ENCODE measurements at regions not wholly inside any gene's neighbourhood (a gene's known extent, or its start where the extent isn't known, plus 50 kb on each side); places are given as distances from the start of the nearest gene placed in this dataset.

- no peak overlapping the region for H3K4me3 ChIP-seq (ENCODE audit: low read length)
- DNase-seq (ENCODE audit: low read depth), result no peak
- TF ChIP-seq CTCF (IDR thresholded peaks at IDR 0.05; ENCODE audit: insufficient read depth, low read depth, low read length, missing control alignments), result no peak
These were observed 129.5 kb upstream of the LNX1 start for GRCh38 chr4:53720776-53721175.

- no peak for DNase-seq (ENCODE audit: low read depth)
- no peak for TF ChIP-seq CTCF (IDR thresholded peaks at IDR 0.05; ENCODE audit: insufficient read depth, low read depth, low read length, missing control alignments)
- no peak overlapping the region for H3K4me3 ChIP-seq (ENCODE audit: low read length)
These were observed 125.8 kb upstream of the LNX1 start for GRCh38 chr4:53717064-53717549.

DNA sequence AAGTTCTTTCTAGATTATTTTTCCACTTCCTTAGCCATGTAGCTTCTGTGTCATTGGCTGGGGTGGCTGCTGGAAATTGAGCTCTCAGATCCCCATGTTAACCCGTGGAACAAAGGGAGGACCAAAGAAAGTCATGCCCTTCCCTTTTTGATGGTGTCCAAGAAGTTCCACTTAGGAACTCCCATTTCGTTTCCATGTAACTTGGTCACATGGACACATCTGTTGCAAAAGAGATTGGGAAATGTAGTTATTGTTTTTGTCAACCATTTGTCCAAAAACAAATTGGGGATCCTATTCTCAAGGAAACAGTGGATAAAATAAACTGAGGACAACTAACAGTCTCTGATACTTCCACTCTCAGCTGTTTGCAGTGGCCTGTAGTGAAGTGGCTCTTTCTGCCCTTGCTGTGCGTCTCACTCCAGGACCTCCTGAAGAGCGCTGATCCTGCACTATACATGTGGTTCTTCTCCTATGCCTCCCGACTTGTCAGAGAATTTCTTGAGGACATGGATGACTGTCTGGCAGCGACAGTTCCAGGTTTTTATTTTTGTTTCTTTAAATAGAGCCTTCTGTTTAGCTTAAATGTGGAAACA lies 125.3 kb upstream of the LNX1 start:
- no peak overlapping the region for H3K4me3 ChIP-seq (ENCODE audit: low read length)
- no peak for TF ChIP-seq CTCF (IDR thresholded peaks at IDR 0.05; ENCODE audit: insufficient read depth, low read depth, low read length, missing control alignments)
- DNase-seq (ENCODE audit: low read depth), result no peak

- no peak overlapping the region for H3K4me3 ChIP-seq (ENCODE audit: low read length)
- no peak for DNase-seq (ENCODE audit: low read depth)
- no peak for TF ChIP-seq CTCF (IDR thresholded peaks at IDR 0.05; ENCODE audit: insufficient read depth, low read depth, low read length, missing control alignments)
These were observed 124.7 kb upstream of the LNX1 start for GRCh38 chr4:53716011-53716410.

- DNase-seq (ENCODE audit: low read depth), result no peak
- TF ChIP-seq CTCF (IDR thresholded peaks at IDR 0.05; ENCODE audit: insufficient read depth, low read depth, low read length, missing control alignments), result no peak
- H3K4me3 ChIP-seq (ENCODE audit: low read length), result no peak overlapping the region
These were observed 123.2 kb upstream of the LNX1 start for GRCh38 chr4:53714236-53715140.

GRCh38 chr4:53713767-53714166 lies 122.5 kb upstream of the LNX1 start:
- TF ChIP-seq CTCF (IDR thresholded peaks at IDR 0.05; ENCODE audit: insufficient read depth, low read depth, low read length, missing control alignments), result no peak
- H3K4me3 ChIP-seq (ENCODE audit: low read length), result no peak overlapping the region
- DNase-seq (ENCODE audit: low read depth), result no peak
